WTC11 (cell line): ENCODE measurements at regions not wholly inside any gene's neighbourhood (a gene's known extent, or its start where the extent isn't known, plus 50 kb on each side); places are given as distances from the start of the nearest gene placed in this dataset.

Experiments used
- ELF4 ChIP-seq: sonication (generic); formaldehyde crosslinking; IDR thresholded peaks from 2 replicates; pipeline ENCODE4 v1.8.1; 2022; ENCODE audit warnings: low read depth, mild to moderate bottlenecking, moderate library complexity, missing genetic modification reagents
- FOXJ3 ChIP-seq: sonication (generic); formaldehyde crosslinking; IDR thresholded peaks from 2 replicates; pipeline ENCODE4 v1.9.0; 2021; ENCODE audit warnings: missing genetic modification reagents, mild to moderate bottlenecking, borderline replicate concordance
- FOXP1 ChIP-seq: sonication (generic); formaldehyde crosslinking; IDR thresholded peaks from 2 replicates; pipeline ENCODE4 v1.8.0; 2022; ENCODE audit warnings: missing genetic modification reagents, mild to moderate bottlenecking, moderate library complexity, borderline replicate concordance
- MXD4 ChIP-seq: fragments of 250-450 bp; sonication (Bioruptor Pico); IDR thresholded peaks from 2 replicates; pipeline ENCODE4 v1.8.0; 2021; ENCODE audit warnings: mild to moderate bottlenecking, moderate library complexity, borderline replicate concordance
- SP1 ChIP-seq: sonication (generic); formaldehyde crosslinking; conservative IDR thresholded peaks from 2 replicates; pipeline ENCODE4 v1.8.1; 2022; ENCODE audit warnings: missing genetic modification reagents
- ZNF416 ChIP-seq: fragments of 250-450 bp; sonication (Bioruptor Pico); IDR thresholded peaks from 2 replicates; pipeline ENCODE4 v1.9.0; 2021; ENCODE audit warnings: mild to moderate bottlenecking, inconsistent platforms
- TF ChIP-seq, protein P1 (sequence below): sonication (generic); formaldehyde crosslinking; IDR thresholded peaks from 2 replicates; pipeline ENCODE4 v1.8.0; 2022; ENCODE audit warnings: mild to moderate bottlenecking, missing genetic modification reagents
- TF ChIP-seq, protein P2 (sequence below): fragments of 200-600 bp; IDR thresholded peaks from 2 replicates; pipeline ENCODE4 v1.8.0; 2022; ENCODE audit warnings: antibody characterized with exemption
- TF ChIP-seq, protein P3 (sequence below): sonication (generic); formaldehyde crosslinking; IDR thresholded peaks from 2 replicates; pipeline ENCODE4 v1.8.1; 2023; ENCODE audit warnings: mild to moderate bottlenecking, missing genetic modification reagents, borderline replicate concordance
- TF ChIP-seq, protein P4 (sequence below): sonication (generic); formaldehyde crosslinking; IDR thresholded peaks from 2 replicates; pipeline ENCODE4 v1.8.1; 2022; ENCODE audit warnings: mild to moderate bottlenecking, missing genetic modification reagents, moderate library complexity, borderline replicate concordance

DNA sequence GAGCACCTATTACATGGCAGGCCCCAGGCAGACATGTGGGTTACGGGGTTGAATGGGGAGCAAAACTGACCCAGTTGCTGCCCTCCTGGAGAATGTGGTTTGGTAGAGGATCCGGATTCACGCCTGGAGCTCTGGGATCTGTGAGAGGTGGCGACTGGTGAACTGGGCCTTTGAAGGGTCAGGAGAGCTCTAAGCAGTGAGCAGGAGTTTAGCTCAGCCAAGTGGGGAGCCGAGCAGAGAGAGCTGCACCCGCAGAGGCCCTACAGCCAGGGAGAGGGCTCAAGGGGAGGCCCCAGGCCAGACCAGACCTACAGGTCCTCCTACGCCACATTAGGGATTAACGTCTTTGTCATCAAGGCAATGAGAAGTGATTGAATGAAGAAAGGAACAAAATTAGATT lies 179.8 kb upstream of the TLE3 start:
- no peak for TF ChIP-seq ELF4
- no peak for TF ChIP-seq MXD4 (CRISPR knock-in tag)
- no peak for TF ChIP-seq ZNF416 (CRISPR knock-in tag)
- no peak for TF ChIP-seq FOXJ3
- TF ChIP-seq, protein P1, sequence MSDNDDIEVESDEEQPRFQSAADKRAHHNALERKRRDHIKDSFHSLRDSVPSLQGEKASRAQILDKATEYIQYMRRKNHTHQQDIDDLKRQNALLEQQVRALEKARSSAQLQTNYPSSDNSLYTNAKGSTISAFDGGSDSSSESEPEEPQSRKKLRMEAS (CRISPR knock-in tag): no peak
- TF ChIP-seq, protein P2, sequence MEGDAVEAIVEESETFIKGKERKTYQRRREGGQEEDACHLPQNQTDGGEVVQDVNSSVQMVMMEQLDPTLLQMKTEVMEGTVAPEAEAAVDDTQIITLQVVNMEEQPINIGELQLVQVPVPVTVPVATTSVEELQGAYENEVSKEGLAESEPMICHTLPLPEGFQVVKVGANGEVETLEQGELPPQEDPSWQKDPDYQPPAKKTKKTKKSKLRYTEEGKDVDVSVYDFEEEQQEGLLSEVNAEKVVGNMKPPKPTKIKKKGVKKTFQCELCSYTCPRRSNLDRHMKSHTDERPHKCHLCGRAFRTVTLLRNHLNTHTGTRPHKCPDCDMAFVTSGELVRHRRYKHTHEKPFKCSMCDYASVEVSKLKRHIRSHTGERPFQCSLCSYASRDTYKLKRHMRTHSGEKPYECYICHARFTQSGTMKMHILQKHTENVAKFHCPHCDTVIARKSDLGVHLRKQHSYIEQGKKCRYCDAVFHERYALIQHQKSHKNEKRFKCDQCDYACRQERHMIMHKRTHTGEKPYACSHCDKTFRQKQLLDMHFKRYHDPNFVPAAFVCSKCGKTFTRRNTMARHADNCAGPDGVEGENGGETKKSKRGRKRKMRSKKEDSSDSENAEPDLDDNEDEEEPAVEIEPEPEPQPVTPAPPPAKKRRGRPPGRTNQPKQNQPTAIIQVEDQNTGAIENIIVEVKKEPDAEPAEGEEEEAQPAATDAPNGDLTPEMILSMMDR: no peak
- no peak for TF ChIP-seq SP1 (CRISPR knock-in tag)
- TF ChIP-seq, protein P3, sequence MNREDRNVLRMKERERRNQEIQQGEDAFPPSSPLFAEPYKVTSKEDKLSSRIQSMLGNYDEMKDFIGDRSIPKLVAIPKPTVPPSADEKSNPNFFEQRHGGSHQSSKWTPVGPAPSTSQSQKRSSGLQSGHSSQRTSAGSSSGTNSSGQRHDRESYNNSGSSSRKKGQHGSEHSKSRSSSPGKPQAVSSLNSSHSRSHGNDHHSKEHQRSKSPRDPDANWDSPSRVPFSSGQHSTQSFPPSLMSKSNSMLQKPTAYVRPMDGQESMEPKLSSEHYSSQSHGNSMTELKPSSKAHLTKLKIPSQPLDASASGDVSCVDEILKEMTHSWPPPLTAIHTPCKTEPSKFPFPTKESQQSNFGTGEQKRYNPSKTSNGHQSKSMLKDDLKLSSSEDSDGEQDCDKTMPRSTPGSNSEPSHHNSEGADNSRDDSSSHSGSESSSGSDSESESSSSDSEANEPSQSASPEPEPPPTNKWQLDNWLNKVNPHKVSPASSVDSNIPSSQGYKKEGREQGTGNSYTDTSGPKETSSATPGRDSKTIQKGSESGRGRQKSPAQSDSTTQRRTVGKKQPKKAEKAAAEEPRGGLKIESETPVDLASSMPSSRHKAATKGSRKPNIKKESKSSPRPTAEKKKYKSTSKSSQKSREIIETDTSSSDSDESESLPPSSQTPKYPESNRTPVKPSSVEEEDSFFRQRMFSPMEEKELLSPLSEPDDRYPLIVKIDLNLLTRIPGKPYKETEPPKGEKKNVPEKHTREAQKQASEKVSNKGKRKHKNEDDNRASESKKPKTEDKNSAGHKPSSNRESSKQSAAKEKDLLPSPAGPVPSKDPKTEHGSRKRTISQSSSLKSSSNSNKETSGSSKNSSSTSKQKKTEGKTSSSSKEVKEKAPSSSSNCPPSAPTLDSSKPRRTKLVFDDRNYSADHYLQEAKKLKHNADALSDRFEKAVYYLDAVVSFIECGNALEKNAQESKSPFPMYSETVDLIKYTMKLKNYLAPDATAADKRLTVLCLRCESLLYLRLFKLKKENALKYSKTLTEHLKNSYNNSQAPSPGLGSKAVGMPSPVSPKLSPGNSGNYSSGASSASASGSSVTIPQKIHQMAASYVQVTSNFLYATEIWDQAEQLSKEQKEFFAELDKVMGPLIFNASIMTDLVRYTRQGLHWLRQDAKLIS (CRISPR knock-in tag): no peak
- TF ChIP-seq FOXP1: no peak
- TF ChIP-seq, protein P4, sequence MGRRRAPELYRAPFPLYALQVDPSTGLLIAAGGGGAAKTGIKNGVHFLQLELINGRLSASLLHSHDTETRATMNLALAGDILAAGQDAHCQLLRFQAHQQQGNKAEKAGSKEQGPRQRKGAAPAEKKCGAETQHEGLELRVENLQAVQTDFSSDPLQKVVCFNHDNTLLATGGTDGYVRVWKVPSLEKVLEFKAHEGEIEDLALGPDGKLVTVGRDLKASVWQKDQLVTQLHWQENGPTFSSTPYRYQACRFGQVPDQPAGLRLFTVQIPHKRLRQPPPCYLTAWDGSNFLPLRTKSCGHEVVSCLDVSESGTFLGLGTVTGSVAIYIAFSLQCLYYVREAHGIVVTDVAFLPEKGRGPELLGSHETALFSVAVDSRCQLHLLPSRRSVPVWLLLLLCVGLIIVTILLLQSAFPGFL (CRISPR knock-in tag): no peak
